ENCODE measurements at regions not wholly inside any gene's neighbourhood (a gene's known extent, or its start where the extent isn't known, plus 50 kb on each side); places are given as distances from the start of the nearest gene placed in this dataset.

GRCh38 chr1:149848340-149849110, 50.8 kb upstream of the BOLA1 start:
- TF ChIP-seq CTCF (IDR thresholded peaks at IDR 0.05; ENCODE audit: insufficient read depth, low read depth, low read length) (no peak), EZH2 (IDR thresholded peaks at IDR 0.05; ENCODE audit: insufficient read depth, low read length) (no peak)
